Stimulated activated naive CD8-positive, alpha-beta T cell treated with anti-CD3 and anti-CD28 coated beads, Interleukin-15, Interleukin-2, amounts not matched to agents 100 ng/mL and 50 ng/mL, for 24 hours (primary cell): ENCODE measurements at regions not wholly inside any gene's neighbourhood (a gene's known extent, or its start where the extent isn't known, plus 50 kb on each side); places are given as distances from the start of the nearest gene placed in this dataset.

Experiments used
- H3K27ac Mint-ChIP-seq: one replicate; pipeline ENCODE4 v1.8.0; 2021; ENCODE audit warnings: mild to moderate bottlenecking, mixed read lengths
- H3K27me3 Mint-ChIP-seq: one replicate; pipeline ENCODE4 v1.8.0; 2021; ENCODE audit warnings: mixed read lengths
- H3K36me3 Mint-ChIP-seq: one replicate; pipeline ENCODE4 v1.8.0; 2021; ENCODE audit warnings: low read depth, mixed read lengths
- H3K4me1 Mint-ChIP-seq: one replicate; pipeline ENCODE4 v1.8.0; 2021; ENCODE audit warnings: low read depth, mixed read lengths
- H3K4me3 Mint-ChIP-seq: one replicate; pipeline ENCODE4 v1.8.0; 2021; ENCODE audit warnings: mild to moderate bottlenecking, mixed read lengths
- H3K9me3 Mint-ChIP-seq: one replicate; pipeline ENCODE4 v1.8.0; 2021; ENCODE audit warnings: mixed read lengths

- Mint-ChIP-seq H3K36me3 (no peaks in the 10 kb centered on the region), H3K9me3 (no peaks in the 10 kb centered on the region), H3K27ac (no peak overlapping the region), H3K4me3 (no peak overlapping the region), H3K27me3 (peaks cover 18% of the 10 kb centered on the region), H3K4me1 (no peaks in the 10 kb centered on the region)
Measured at GRCh38 chr2:2914252-2914651, 463.4 kb downstream of the EIPR1 start.

- H3K4me3 Mint-ChIP-seq: no peak overlapping the region
- H3K27ac Mint-ChIP-seq: no peak overlapping the region
- no peaks in the 10 kb centered on the region for H3K9me3 Mint-ChIP-seq
- H3K27me3 Mint-ChIP-seq: peaks cover 15% of the 10 kb centered on the region
- no peaks in the 10 kb centered on the region for H3K36me3 Mint-ChIP-seq
- H3K4me1 Mint-ChIP-seq: no peaks in the 10 kb centered on the region
Measured at GRCh38 chr2:2913601-2914120, 464.0 kb downstream of the EIPR1 start.

- H3K36me3 Mint-ChIP-seq: no peaks in the 10 kb centered on the region
- no peak overlapping the region for H3K4me3 Mint-ChIP-seq
- peaks cover 8% of the 10 kb centered on the region for H3K27me3 Mint-ChIP-seq
- no peaks in the 10 kb centered on the region for H3K4me1 Mint-ChIP-seq
- no peak overlapping the region for H3K27ac Mint-ChIP-seq
- H3K9me3 Mint-ChIP-seq: no peaks in the 10 kb centered on the region
Measured at GRCh38 chr2:2912731-2913130, 464.9 kb downstream of the EIPR1 start.

- Mint-ChIP-seq H3K4me3 (no peak overlapping the region), H3K4me1 (no peaks in the 10 kb centered on the region), H3K27me3 (peaks cover 8% of the 10 kb centered on the region), H3K9me3 (no peaks in the 10 kb centered on the region), H3K27ac (no peak overlapping the region), H3K36me3 (no peaks in the 10 kb centered on the region)
Measured at GRCh38 chr2:2912293-2912692, 465.3 kb downstream of the EIPR1 start.

- Mint-ChIP-seq H3K9me3 (no peaks in the 10 kb centered on the region), H3K36me3 (no peaks in the 10 kb centered on the region), H3K4me1 (no peaks in the 10 kb centered on the region), H3K27ac (no peak overlapping the region), H3K4me3 (no peak overlapping the region), H3K27me3 (peaks cover under 1% of the 10 kb centered on the region)
Measured at GRCh38 chr2:2910259-2910658, 467.4 kb downstream of the EIPR1 start.

GRCh38 chr2:2909086-2910035, 468.3 kb downstream of the EIPR1 start:
- H3K4me1 Mint-ChIP-seq: no peaks in the 10 kb centered on the region
- no peak overlapping the region for H3K4me3 Mint-ChIP-seq
- H3K9me3 Mint-ChIP-seq: no peaks in the 10 kb centered on the region
- H3K36me3 Mint-ChIP-seq: no peaks in the 10 kb centered on the region
- H3K27me3 Mint-ChIP-seq: no peaks in the 10 kb centered on the region
- H3K27ac Mint-ChIP-seq: no peak overlapping the region

- H3K9me3 Mint-ChIP-seq: no peaks in the 10 kb centered on the region
- H3K27me3 Mint-ChIP-seq: no peaks in the 10 kb centered on the region
- H3K4me1 Mint-ChIP-seq: peaks cover 16% of the 10 kb centered on the region
- H3K27ac Mint-ChIP-seq: no peak overlapping the region
- no peaks in the 10 kb centered on the region for H3K36me3 Mint-ChIP-seq
- H3K4me3 Mint-ChIP-seq: no peak overlapping the region
Measured at GRCh38 chr2:2906091-2906490, 471.5 kb downstream of the EIPR1 start.

GRCh38 chr2:2904721-2905350, 472.8 kb downstream of the EIPR1 start:
- H3K4me3 Mint-ChIP-seq: no peak overlapping the region
- H3K27ac Mint-ChIP-seq: no peak overlapping the region
- H3K27me3 Mint-ChIP-seq: no peaks in the 10 kb centered on the region
- peaks cover 18% of the 10 kb centered on the region for H3K4me1 Mint-ChIP-seq
- no peaks in the 10 kb centered on the region for H3K9me3 Mint-ChIP-seq
- H3K36me3 Mint-ChIP-seq: no peaks in the 10 kb centered on the region

DNA sequence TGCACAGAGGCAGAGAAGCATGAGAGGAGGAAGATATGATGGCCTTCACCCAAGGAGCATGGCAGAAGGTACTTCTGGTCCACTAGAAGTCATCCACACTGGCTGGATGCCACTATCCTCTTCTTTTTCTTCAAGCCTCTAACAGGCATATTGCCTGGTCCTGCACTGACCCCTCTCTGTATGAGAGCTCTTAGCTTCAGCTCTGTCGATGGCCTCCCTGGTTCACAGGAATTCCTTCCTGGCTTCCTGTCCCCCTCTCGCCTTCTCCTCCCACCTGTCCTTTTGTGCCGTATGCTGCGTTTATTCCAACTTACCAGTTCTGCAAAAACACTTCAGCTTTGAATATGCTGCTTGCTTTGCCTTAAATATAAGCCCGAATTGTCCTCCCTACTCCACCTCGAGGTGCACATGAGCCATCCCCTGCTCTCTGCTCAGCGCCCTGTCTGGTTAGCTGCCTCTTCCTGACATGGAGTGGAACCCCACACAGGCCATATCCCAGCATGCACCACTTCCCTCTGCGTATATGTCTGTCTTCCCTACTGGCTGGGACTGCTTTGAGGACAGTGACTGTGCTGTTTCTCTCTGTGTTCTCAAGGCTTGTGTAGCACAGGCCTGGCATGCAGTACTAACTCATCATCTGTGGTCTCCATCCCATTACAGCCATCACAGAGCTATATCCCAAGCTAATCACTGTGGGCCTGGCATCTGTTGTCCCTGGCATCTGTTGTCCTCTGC, 474.9 kb downstream of the EIPR1 start:
- Mint-ChIP-seq H3K27ac (no peak overlapping the region), H3K4me3 (no peak overlapping the region), H3K4me1 (peaks cover 18% of the 10 kb centered on the region), H3K36me3 (no peaks in the 10 kb centered on the region), H3K27me3 (no peaks in the 10 kb centered on the region), H3K9me3 (no peaks in the 10 kb centered on the region)

DNA sequence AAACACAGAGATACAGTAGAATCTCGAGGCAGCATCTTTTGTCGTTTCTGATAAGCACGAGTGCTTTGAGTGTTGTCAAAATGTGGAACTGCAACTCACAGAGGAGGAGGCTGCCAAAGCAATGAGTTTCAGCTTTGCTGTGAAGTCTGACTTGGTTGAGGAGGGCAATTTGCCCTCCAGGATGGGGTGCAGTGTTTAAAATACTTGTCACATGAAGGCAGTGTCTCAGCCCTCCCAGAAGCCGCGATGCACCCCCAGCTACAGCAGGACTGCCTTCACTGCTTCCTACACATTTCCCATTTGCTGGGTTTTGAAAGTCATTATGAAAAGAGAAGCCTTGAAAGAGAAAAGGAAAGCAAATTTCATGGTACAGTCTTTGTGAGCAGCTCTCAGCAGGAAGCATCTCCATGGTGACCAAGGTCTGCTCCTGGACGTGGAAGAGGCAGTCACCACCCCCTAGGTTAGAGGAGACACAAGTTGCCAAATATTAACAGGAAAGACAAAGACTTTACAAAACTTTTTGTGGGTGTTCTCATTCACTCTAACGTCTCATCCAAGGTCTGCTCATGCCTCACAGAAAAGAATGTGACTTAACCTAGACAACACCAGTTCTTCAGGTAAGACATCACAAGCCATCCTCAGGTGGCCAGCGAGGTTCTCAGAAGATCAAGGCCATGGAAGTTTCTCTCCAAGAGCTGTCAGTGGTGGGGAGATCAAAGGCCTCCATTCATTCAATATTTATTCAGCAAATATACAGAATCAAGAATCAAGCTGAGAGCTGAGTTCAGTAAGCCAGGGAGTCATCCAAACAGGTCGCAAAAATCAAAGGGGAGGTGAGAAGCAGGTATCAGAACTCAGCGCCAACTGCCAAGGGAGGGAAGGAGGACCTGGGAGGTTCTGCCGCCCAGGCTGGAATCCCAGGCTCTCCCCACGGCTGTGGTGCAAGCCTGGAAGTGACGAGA, 476.0 kb downstream of the EIPR1 start:
- Mint-ChIP-seq H3K9me3 (no peaks in the 10 kb centered on the region), H3K4me1 (peaks cover 18% of the 10 kb centered on the region), H3K27ac (no peak overlapping the region), H3K36me3 (no peaks in the 10 kb centered on the region), H3K4me3 (no peak overlapping the region), H3K27me3 (no peaks in the 10 kb centered on the region)

DNA sequence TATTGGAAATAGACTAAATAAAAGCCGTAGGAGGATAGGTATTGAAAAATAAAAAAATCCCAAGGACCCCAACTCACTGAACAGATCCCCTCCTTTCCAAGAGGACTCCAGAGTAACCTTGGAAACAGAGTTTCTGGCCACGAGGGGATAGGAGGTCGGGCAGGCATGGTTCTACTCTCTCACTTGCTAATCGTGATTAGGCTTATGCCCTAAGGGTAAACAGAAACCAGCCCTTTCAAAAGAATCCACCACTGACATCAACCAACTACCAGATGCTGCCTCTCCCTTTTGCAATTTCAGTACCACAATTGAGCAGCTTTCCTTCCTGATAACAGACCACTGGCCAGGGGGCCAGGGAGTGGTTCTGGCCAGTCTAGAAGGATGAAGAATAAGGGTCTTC, 477.8 kb downstream of the EIPR1 start:
- no peaks in the 10 kb centered on the region for H3K27me3 Mint-ChIP-seq
- no peak overlapping the region for H3K27ac Mint-ChIP-seq
- H3K4me3 Mint-ChIP-seq: no peak overlapping the region
- H3K9me3 Mint-ChIP-seq: no peaks in the 10 kb centered on the region
- H3K36me3 Mint-ChIP-seq: no peaks in the 10 kb centered on the region
- H3K4me1 Mint-ChIP-seq: peaks cover 18% of the 10 kb centered on the region

DNA sequence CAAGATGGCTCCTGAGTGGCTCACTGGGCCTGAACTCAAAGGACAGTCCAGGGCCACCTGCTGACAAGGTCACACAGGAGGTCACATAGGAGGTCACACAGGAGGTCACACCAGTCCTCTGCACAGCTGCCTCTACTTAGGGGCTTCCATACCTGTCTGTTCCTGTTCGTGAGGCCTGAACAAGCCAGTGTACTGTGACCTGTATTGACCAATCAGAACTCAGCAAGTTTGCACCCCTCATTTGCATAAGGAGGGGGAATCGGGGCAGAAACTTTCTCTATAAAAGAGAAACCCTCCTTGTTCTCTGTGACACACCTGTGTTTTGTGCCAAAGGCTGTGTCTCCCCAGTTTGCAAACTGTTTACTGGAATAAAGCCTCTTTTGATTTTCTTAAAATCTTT, 478.9 kb downstream of the EIPR1 start:
- no peak overlapping the region for H3K4me3 Mint-ChIP-seq
- H3K36me3 Mint-ChIP-seq: no peaks in the 10 kb centered on the region
- H3K9me3 Mint-ChIP-seq: no peaks in the 10 kb centered on the region
- H3K4me1 Mint-ChIP-seq: peaks cover 18% of the 10 kb centered on the region
- no peaks in the 10 kb centered on the region for H3K27me3 Mint-ChIP-seq
- H3K27ac Mint-ChIP-seq: no peak overlapping the region

GRCh38 chr2:2896643-2897042, 481.0 kb downstream of the EIPR1 start:
- no peak overlapping the region for H3K27ac Mint-ChIP-seq
- H3K27me3 Mint-ChIP-seq: no peaks in the 10 kb centered on the region
- no peak overlapping the region for H3K4me3 Mint-ChIP-seq
- no peaks in the 10 kb centered on the region for H3K36me3 Mint-ChIP-seq
- peaks cover 8% of the 10 kb centered on the region for H3K4me1 Mint-ChIP-seq
- no peaks in the 10 kb centered on the region for H3K9me3 Mint-ChIP-seq

- Mint-ChIP-seq H3K9me3 (no peaks in the 10 kb centered on the region), H3K4me1 (peaks cover 2% of the 10 kb centered on the region), H3K27me3 (no peaks in the 10 kb centered on the region), H3K36me3 (no peaks in the 10 kb centered on the region), H3K27ac (no peak overlapping the region), H3K4me3 (no peak overlapping the region)
Measured at GRCh38 chr2:2896011-2896410, 481.6 kb downstream of the EIPR1 start.
